Endothelial cell of hepatic sinusoid (primary cell): ENCODE measurements at regions not wholly inside any gene's neighbourhood (a gene's known extent, or its start where the extent isn't known, plus 50 kb on each side); places are given as distances from the start of the nearest gene placed in this dataset.

Experiments used
- in situ Hi-C: cut with HindIII; loops from 2 replicates; pipeline ENCODE4 v1.10.0; 2017; ENCODE audit warnings: low sequenced_read_pairs

- in situ Hi-C loops = no loop called here
Measured at GRCh38 chr6:165961233-165961632, 206.4 kb downstream of the TBXT start.

- in situ Hi-C loops = no loop called here
Measured at GRCh38 chr6:165960695-165961094, 207.0 kb downstream of the TBXT start.

GRCh38 chr6:165959627-165960026, 208.0 kb downstream of the TBXT start:
- in situ Hi-C loops = no loop called here

- in situ Hi-C loops = no loop called here
Measured at GRCh38 chr6:165956874-165957273, 210.8 kb downstream of the TBXT start.

GRCh38 chr6:165952514-165952913, 215.1 kb downstream of the TBXT start:
- in situ Hi-C loops = no loop called here

- in situ Hi-C loops = no loop called here
Measured at GRCh38 chr6:165950316-165950715, 217.3 kb downstream of the TBXT start.

- in situ Hi-C loops = no loop called here
Measured at GRCh38 chr6:165949324-165949723, 218.3 kb downstream of the TBXT start.

- in situ Hi-C loops = no loop called here
Measured at GRCh38 chr6:165944002-165944466, 223.6 kb downstream of the TBXT start.

- in situ Hi-C loops = no loop called here
Measured at GRCh38 chr6:165941786-165942185, 225.9 kb downstream of the TBXT start.

GRCh38 chr6:165941249-165941775, 226.3 kb downstream of the TBXT start:
- in situ Hi-C loops = no loop called here

GRCh38 chr6:165940366-165940765, 227.3 kb downstream of the TBXT start:
- in situ Hi-C loops = no loop called here

GRCh38 chr6:165939601-165940290, 227.9 kb downstream of the TBXT start:
- in situ Hi-C loops = no loop called here

- in situ Hi-C loops = no loop called here
Measured at GRCh38 chr6:165939047-165939446, 228.6 kb downstream of the TBXT start.

GRCh38 chr6:165937564-165938358, 229.9 kb downstream of the TBXT start:
- in situ Hi-C loops = no loop called here

GRCh38 chr6:165936660-165937059, 231.0 kb downstream of the TBXT start:
- in situ Hi-C loops = no loop called here

GRCh38 chr6:165936096-165936495, 231.6 kb downstream of the TBXT start:
- in situ Hi-C loops = no loop called here

GRCh38 chr6:165931675-165932074, 236.0 kb downstream of the TBXT start:
- in situ Hi-C loops = no loop called here

- in situ Hi-C loops = no loop called here
Measured at GRCh38 chr6:165930668-165931214, 236.9 kb downstream of the TBXT start.

GRCh38 chr6:165929607-165930006, 238.0 kb downstream of the TBXT start:
- in situ Hi-C loops = no loop called here

GRCh38 chr6:165926378-165926777, 241.3 kb downstream of the TBXT start:
- in situ Hi-C loops = no loop called here

- in situ Hi-C loops = no loop called here
Measured at GRCh38 chr6:165925474-165926156, 242.0 kb downstream of the TBXT start.
